ENCODE measurements at regions not wholly inside any gene's neighbourhood (a gene's known extent, or its start where the extent isn't known, plus 50 kb on each side); places are given as distances from the start of the nearest gene placed in this dataset.

DNA sequence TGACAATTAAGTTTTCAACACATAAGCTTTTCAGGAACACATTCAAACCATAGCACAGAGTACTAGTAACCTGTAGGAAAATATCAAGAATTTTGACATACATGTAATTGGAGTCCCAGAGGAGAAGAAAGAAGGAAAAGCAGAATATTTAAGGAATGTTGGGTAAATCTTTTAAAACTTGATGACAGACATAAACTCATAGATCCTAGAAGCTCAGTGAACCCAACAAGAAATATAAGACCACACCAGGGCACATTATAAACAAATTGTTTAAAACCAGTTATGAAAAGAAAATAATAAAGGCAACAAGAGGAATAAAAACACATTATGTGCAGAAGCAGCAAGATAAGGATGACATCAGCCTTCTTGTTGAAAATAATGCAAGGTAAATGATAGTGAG lies 151.5 kb upstream of the ATXN1 start:
- no peak for DNase-seq
- Histone ChIP-seq H2BK5ac (ENCODE audit: low read depth, low read length, poor library complexity, severe bottlenecking) (no peak overlapping the region), H3K4me3 (ENCODE audit: insufficient read depth in 1 of 2, low read depth in 1 of 2, low read length in 2 of 2) (no peak overlapping the region), H3K14ac (ENCODE audit: low read length in 2 of 2) (no peak overlapping the region), H3K9ac (ENCODE audit: low read length) (no peak overlapping the region), H4K8ac (ENCODE audit: low read length) (no peak overlapping the region), H3K18ac (ENCODE audit: low read depth in 1 of 2, low read length in 2 of 2) (no peak overlapping the region), H2BK12ac (ENCODE audit: low read length in 2 of 2) (no peak overlapping the region), H3K79me1 (replicated peaks; ENCODE audit: low read length, poor library complexity, severe bottlenecking) (no peaks in the 10 kb centered on the region), H2AFZ (ENCODE audit: low read depth, low read length) (no peak overlapping the region), H2AK5ac (ENCODE audit: low read length, severe bottlenecking) (no peak overlapping the region), H4K91ac (ENCODE audit: low read length) (no peak overlapping the region), H2BK15ac (ENCODE audit: low read depth, poor library complexity, severe bottlenecking) (no peak overlapping the region), H3K4ac (ENCODE audit: low read depth in 1 of 2, low read length in 2 of 2) (no peak overlapping the region), H3K9me3 (ENCODE audit: control insufficient read depth, low read length) (peaks cover 9% of the 10 kb centered on the region), H3K4me1 (ENCODE audit: control insufficient read depth, insufficient read depth, low read depth, low read length) (no peaks in the 10 kb centered on the region), H3K4me2 (ENCODE audit: low read length, poor library complexity, severe bottlenecking) (no peak overlapping the region), H3K23ac (ENCODE audit: low read length in 2 of 2) (no peak overlapping the region), H3K36me3 (ENCODE audit: control insufficient read depth in 1 of 2, insufficient read depth in 2 of 2, low read depth in 1 of 2, low read length in 2 of 2) (no peaks in the 10 kb centered on the region), H2BK120ac (ENCODE audit: low read depth, low read length) (no peak overlapping the region), H3K27ac (ENCODE audit: low read length, poor library complexity, severe bottlenecking) (no peak overlapping the region), H3K27me3 (ENCODE audit: control insufficient read depth in 1 of 2, insufficient read depth in 1 of 2, low read length in 2 of 2) (peaks cover 0 to 4% of the 10 kb centered on the region in 2 experiments)

DNA sequence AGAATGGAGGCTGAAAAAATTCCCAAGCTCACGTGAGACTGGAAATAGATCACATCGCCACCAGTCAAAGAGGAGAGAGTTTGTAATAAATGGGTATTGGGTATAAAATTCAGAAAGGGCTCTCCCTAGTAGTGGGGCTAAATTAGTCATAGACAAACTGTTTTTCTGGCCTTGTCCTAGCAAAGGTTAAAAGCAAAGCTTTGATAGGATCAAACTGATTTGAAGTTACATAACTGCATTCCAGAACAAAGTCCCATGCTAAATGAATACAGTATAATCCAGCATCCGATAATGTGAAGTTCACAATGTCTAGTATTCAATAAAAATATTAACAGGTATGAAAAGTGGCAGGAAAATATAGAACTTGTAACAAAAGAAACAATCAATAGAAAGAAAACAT lies 149.8 kb upstream of the ATXN1 start:
- H2BK15ac ChIP-seq (ENCODE audit: low read depth, poor library complexity, severe bottlenecking): no peak overlapping the region
- H2BK5ac ChIP-seq (ENCODE audit: low read depth, low read length, poor library complexity, severe bottlenecking): no peak overlapping the region
- H3K4ac ChIP-seq (ENCODE audit: low read depth in 1 of 2, low read length in 2 of 2): no peak overlapping the region
- peaks cover 9% of the 10 kb centered on the region for H3K9me3 ChIP-seq (ENCODE audit: control insufficient read depth, low read length)
- no peak overlapping the region for H2AFZ ChIP-seq (ENCODE audit: low read depth, low read length)
- no peak overlapping the region for H2BK12ac ChIP-seq (ENCODE audit: low read length in 2 of 2)
- no peak for DNase-seq
- no peak overlapping the region for H3K27ac ChIP-seq (ENCODE audit: low read length, poor library complexity, severe bottlenecking)
- no peak overlapping the region for H3K18ac ChIP-seq (ENCODE audit: low read depth in 1 of 2, low read length in 2 of 2)
- no peaks in the 10 kb centered on the region for H3K36me3 ChIP-seq (ENCODE audit: control insufficient read depth in 1 of 2, insufficient read depth in 2 of 2, low read depth in 1 of 2, low read length in 2 of 2)
- H3K27me3 ChIP-seq (ENCODE audit: control insufficient read depth in 1 of 2, insufficient read depth in 1 of 2, low read length in 2 of 2): peaks cover 0 to 4% of the 10 kb centered on the region in 2 experiments
- H3K4me1 ChIP-seq (ENCODE audit: control insufficient read depth, insufficient read depth, low read depth, low read length): no peaks in the 10 kb centered on the region
- H3K23ac ChIP-seq (ENCODE audit: low read length in 2 of 2): no peak overlapping the region
- H4K8ac ChIP-seq (ENCODE audit: low read length): no peak overlapping the region
- H2BK120ac ChIP-seq (ENCODE audit: low read depth, low read length): no peak overlapping the region
- H3K9ac ChIP-seq (ENCODE audit: low read length): no peak overlapping the region
- 89% methylated on average over 2 of the region's 3 CpGs for WGBS
- no peak overlapping the region for H2AK5ac ChIP-seq (ENCODE audit: low read length, severe bottlenecking)
- no peak overlapping the region for H3K4me2 ChIP-seq (ENCODE audit: low read length, poor library complexity, severe bottlenecking)
- no peak overlapping the region for H4K91ac ChIP-seq (ENCODE audit: low read length)
- no peaks in the 10 kb centered on the region for H3K79me1 ChIP-seq (replicated peaks; ENCODE audit: low read length, poor library complexity, severe bottlenecking)
- no peak overlapping the region for H3K4me3 ChIP-seq (ENCODE audit: insufficient read depth in 1 of 2, low read depth in 1 of 2, low read length in 2 of 2)
- H3K14ac ChIP-seq (ENCODE audit: low read length in 2 of 2): no peak overlapping the region

DNA sequence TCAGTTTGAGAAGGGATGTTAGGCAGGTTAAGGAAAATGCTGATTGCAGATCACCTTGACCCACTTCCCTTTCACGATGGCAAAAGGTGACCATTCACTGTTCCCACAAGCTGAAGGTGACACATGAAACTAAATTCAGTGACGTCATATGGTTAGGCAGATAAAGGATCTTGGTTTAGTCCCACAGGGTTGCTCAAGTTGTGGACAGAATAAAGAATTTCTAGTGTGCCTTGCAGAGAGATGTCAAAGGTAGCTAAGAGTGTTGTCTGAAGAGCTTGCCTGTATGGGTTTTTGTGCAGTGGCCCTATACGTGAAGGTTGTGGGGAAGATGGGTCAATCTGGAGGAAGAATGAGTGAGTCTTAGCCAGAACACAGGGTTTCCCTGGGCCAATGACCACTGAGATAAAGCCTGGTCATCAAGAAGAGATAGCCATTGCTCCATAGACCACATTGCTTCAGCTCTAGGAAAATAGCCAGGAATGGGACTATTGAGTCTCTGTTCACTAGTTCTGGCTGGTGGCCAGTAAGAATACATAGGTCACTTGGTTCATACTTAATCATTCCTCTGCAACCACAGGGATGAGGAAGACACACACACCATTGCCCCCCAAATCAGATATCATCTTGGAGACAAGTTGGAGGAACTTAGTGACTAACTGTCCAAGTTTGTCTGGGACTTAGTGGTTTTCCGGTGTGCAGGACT lies 148.5 kb upstream of the ATXN1 start:
- Histone ChIP-seq H3K4ac (ENCODE audit: low read depth in 1 of 2, low read length in 2 of 2) (no peak overlapping the region), H3K27me3 (ENCODE audit: control insufficient read depth in 1 of 2, insufficient read depth in 1 of 2, low read length in 2 of 2) (peaks cover 0 to 4% of the 10 kb centered on the region in 2 experiments), H2BK120ac (ENCODE audit: low read depth, low read length) (no peak overlapping the region), H3K79me1 (replicated peaks; ENCODE audit: low read length, poor library complexity, severe bottlenecking) (no peaks in the 10 kb centered on the region), H2BK15ac (ENCODE audit: low read depth, poor library complexity, severe bottlenecking) (no peak overlapping the region), H3K27ac (ENCODE audit: low read length, poor library complexity, severe bottlenecking) (no peak overlapping the region), H3K36me3 (ENCODE audit: control insufficient read depth in 1 of 2, insufficient read depth in 2 of 2, low read depth in 1 of 2, low read length in 2 of 2) (no peaks in the 10 kb centered on the region), H3K14ac (ENCODE audit: low read length in 2 of 2) (no peak overlapping the region), H4K91ac (ENCODE audit: low read length) (no peak overlapping the region), H2AK5ac (ENCODE audit: low read length, severe bottlenecking) (no peak overlapping the region), H3K9me3 (ENCODE audit: control insufficient read depth, low read length) (peaks cover 9% of the 10 kb centered on the region), H2AFZ (ENCODE audit: low read depth, low read length) (no peak overlapping the region), H3K18ac (ENCODE audit: low read depth in 1 of 2, low read length in 2 of 2) (peak overlapping the region in 1 of 2 experiments; percentile 18), H3K4me3 (ENCODE audit: insufficient read depth in 1 of 2, low read depth in 1 of 2, low read length in 2 of 2) (no peak overlapping the region), H3K23ac (ENCODE audit: low read length in 2 of 2) (no peak overlapping the region), H3K4me1 (ENCODE audit: control insufficient read depth, insufficient read depth, low read depth, low read length) (no peaks in the 10 kb centered on the region), H3K4me2 (ENCODE audit: low read length, poor library complexity, severe bottlenecking) (no peak overlapping the region), H2BK12ac (ENCODE audit: low read length in 2 of 2) (peak overlapping the region in 1 of 2 experiments; percentile 29), H4K8ac (ENCODE audit: low read length) (no peak overlapping the region), H2BK5ac (ENCODE audit: low read depth, low read length, poor library complexity, severe bottlenecking) (no peak overlapping the region), H3K9ac (ENCODE audit: low read length) (no peak overlapping the region)
- peak; percentile 94 for DNase-seq
- WGBS: 71% methylated on average over 4 of the region's 4 CpGs

DNA sequence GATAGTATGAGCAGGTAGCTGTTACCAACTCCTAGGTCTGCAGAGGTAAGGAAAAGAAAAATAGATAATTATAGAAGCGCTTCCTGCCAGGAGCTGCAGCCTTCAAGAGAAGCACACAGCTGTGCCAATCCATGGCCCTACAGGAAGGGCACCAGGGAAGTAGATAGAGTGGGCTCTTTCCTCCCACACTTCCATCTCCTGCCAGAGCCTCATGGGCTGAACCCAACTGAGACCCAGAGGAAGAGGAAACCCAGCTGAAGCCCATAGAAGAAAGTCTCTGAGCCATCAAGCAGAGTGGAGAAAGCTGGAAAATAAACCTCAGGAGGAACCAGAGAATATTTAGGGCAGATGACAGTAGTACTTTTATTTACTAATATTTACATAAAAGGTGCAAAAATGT lies 146.7 kb upstream of the ATXN1 start:
- H3K4ac ChIP-seq (ENCODE audit: low read depth in 1 of 2, low read length in 2 of 2): no peak overlapping the region
- no peak overlapping the region for H3K4me2 ChIP-seq (ENCODE audit: low read length, poor library complexity, severe bottlenecking)
- no peak overlapping the region for H2AFZ ChIP-seq (ENCODE audit: low read depth, low read length)
- no peak overlapping the region for H3K23ac ChIP-seq (ENCODE audit: low read length in 2 of 2)
- no peak overlapping the region for H3K27ac ChIP-seq (ENCODE audit: low read length, poor library complexity, severe bottlenecking)
- DNase-seq: no peak
- H3K79me1 ChIP-seq (replicated peaks; ENCODE audit: low read length, poor library complexity, severe bottlenecking): no peaks in the 10 kb centered on the region
- H3K27me3 ChIP-seq (ENCODE audit: control insufficient read depth in 1 of 2, insufficient read depth in 1 of 2, low read length in 2 of 2): peaks cover 0 to 4% of the 10 kb centered on the region in 2 experiments
- H4K91ac ChIP-seq (ENCODE audit: low read length): no peak overlapping the region
- H3K36me3 ChIP-seq (ENCODE audit: control insufficient read depth in 1 of 2, insufficient read depth in 2 of 2, low read depth in 1 of 2, low read length in 2 of 2): no peaks in the 10 kb centered on the region
- 77% methylated on average over 1 of the region's 1 CpG for WGBS
- H2BK5ac ChIP-seq (ENCODE audit: low read depth, low read length, poor library complexity, severe bottlenecking): no peak overlapping the region
- peaks cover 4% of the 10 kb centered on the region for H3K9me3 ChIP-seq (ENCODE audit: control insufficient read depth, low read length)
- no peak overlapping the region for H2BK15ac ChIP-seq (ENCODE audit: low read depth, poor library complexity, severe bottlenecking)
- H3K18ac ChIP-seq (ENCODE audit: low read depth in 1 of 2, low read length in 2 of 2): no peak overlapping the region
- H4K8ac ChIP-seq (ENCODE audit: low read length): no peak overlapping the region
- no peak overlapping the region for H2AK5ac ChIP-seq (ENCODE audit: low read length, severe bottlenecking)
- H3K4me3 ChIP-seq (ENCODE audit: insufficient read depth in 1 of 2, low read depth in 1 of 2, low read length in 2 of 2): no peak overlapping the region
- H2BK12ac ChIP-seq (ENCODE audit: low read length in 2 of 2): no peak overlapping the region
- H2BK120ac ChIP-seq (ENCODE audit: low read depth, low read length): no peak overlapping the region
- H3K9ac ChIP-seq (ENCODE audit: low read length): no peak overlapping the region
- H3K14ac ChIP-seq (ENCODE audit: low read length in 2 of 2): no peak overlapping the region
- no peaks in the 10 kb centered on the region for H3K4me1 ChIP-seq (ENCODE audit: control insufficient read depth, insufficient read depth, low read depth, low read length)

Measured in mesenchymal stem cell (in vitro differentiated cells and primary cell).